ENCODE measurements at regions not wholly inside any gene's neighbourhood (a gene's known extent, or its start where the extent isn't known, plus 50 kb on each side); places are given as distances from the start of the nearest gene placed in this dataset.
"Not testable (repeated sequence)": the region's sequence is repeated elsewhere in the genome, so short reads cannot be mapped to it uniquely, and the experiment has no call there.

DNA sequence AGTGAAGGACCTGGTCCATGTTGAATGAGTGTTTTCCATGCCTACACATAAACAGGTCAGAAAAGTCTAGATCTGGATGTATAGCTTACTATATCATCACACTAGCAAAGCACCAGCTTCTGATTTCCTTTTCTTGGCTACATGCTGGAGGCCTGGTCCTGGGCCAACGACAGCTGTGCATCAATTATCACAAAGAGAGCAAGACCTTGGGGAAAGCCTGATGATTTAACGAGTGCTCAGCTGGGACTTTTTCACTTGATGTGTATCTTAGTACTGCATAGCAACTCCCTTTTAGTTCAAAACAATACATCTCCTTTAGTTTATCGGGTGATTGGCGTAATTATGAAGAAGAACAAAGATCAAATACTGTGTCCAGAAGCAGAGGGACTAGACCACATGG, 358.2 kb downstream of the KIF2B start:
- Histone ChIP-seq H3K36me3 (no peaks in the 10 kb centered on the region), H3K4me1 (no peaks in the 10 kb centered on the region), H3K27me3 (no peaks in the 10 kb centered on the region), H3K27ac (no peak overlapping the region), H3K9me3 (no peaks in the 10 kb centered on the region), H3K4me3 (no peak overlapping the region)
- intact Hi-C loops (cut with DNase I), result no loop called here
- no peak for TF ChIP-seq POLR2A (IDR thresholded peaks at IDR 0.05)
- TF ChIP-seq, protein P1, sequence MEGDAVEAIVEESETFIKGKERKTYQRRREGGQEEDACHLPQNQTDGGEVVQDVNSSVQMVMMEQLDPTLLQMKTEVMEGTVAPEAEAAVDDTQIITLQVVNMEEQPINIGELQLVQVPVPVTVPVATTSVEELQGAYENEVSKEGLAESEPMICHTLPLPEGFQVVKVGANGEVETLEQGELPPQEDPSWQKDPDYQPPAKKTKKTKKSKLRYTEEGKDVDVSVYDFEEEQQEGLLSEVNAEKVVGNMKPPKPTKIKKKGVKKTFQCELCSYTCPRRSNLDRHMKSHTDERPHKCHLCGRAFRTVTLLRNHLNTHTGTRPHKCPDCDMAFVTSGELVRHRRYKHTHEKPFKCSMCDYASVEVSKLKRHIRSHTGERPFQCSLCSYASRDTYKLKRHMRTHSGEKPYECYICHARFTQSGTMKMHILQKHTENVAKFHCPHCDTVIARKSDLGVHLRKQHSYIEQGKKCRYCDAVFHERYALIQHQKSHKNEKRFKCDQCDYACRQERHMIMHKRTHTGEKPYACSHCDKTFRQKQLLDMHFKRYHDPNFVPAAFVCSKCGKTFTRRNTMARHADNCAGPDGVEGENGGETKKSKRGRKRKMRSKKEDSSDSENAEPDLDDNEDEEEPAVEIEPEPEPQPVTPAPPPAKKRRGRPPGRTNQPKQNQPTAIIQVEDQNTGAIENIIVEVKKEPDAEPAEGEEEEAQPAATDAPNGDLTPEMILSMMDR (IDR thresholded peaks at IDR 0.05), result no peak
- no peak for DNase-seq
- WGBS, 2 donors, result 32 to 33% methylated on average over 4 of the region's 4 CpGs

DNA sequence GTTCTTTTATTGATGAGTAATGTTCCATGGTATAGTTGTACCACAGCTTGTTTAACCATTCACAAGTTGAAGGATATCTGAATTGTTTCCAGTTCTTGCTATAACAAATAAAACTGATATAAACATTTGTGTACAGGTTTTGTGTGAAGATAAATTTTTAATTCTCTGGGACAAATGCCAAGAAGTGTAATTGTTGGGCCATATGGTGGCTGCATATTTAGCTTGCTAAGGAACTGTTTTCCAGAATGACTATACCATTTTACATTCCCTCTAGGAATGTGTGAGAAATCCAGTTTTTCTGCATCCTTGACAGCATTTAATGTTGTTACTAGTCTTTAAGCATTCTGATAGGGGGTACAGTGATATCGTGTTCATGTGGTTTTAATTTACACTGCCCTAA, 368.5 kb downstream of the KIF2B start:
- H3K36me3 ChIP-seq, result no peaks in the 10 kb centered on the region
- H3K9me3 ChIP-seq, result no peaks in the 10 kb centered on the region
- H3K4me1 ChIP-seq, result no peaks in the 10 kb centered on the region
- TF ChIP-seq POLR2A (IDR thresholded peaks at IDR 0.05), result no peak
- TF ChIP-seq, protein P1 (IDR thresholded peaks at IDR 0.05), result no peak
- no peaks in the 10 kb centered on the region for H3K27me3 ChIP-seq
- WGBS, 2 donors, result 68 to 88% methylated on average over 1 of the region's 1 CpG
- intact Hi-C loops (cut with DNase I), result no loop called here
- DNase-seq, result no peak
- no peak overlapping the region for H3K27ac ChIP-seq
- no peak overlapping the region for H3K4me3 ChIP-seq

DNA sequence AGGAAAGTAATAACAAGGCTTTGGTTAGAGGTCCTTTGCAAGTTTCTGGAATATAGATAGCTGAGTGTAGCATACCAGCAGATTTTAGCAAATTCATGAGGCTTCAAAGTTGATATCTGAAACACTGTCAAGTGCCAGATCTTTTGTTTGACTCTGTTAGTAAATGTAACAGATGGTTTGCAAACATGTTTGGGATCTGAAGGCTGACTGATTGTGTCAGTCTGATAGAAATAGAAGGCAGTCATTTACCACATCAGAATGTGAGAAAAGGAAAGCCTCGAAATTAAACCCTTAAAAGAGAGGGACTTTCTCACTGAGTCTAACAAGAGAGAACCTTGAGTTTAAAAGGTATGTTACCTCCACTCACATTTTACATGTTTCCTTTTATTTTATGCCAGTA, 371.5 kb downstream of the KIF2B start:
- no peak for DNase-seq
- H3K9me3 ChIP-seq, result no peaks in the 10 kb centered on the region
- no peak overlapping the region for H3K27ac ChIP-seq
- H3K4me3 ChIP-seq, result no peak overlapping the region
- H3K4me1 ChIP-seq, result no peaks in the 10 kb centered on the region
- intact Hi-C loops (cut with DNase I), result no loop called here
- TF ChIP-seq, protein P1 (IDR thresholded peaks at IDR 0.05), result no peak
- no peak for TF ChIP-seq POLR2A (IDR thresholded peaks at IDR 0.05)
- H3K27me3 ChIP-seq, result no peaks in the 10 kb centered on the region
- WGBS, 2 donors, result 21 to 48% methylated on average over 1 of the region's 1 CpG
- H3K36me3 ChIP-seq, result no peaks in the 10 kb centered on the region

DNA sequence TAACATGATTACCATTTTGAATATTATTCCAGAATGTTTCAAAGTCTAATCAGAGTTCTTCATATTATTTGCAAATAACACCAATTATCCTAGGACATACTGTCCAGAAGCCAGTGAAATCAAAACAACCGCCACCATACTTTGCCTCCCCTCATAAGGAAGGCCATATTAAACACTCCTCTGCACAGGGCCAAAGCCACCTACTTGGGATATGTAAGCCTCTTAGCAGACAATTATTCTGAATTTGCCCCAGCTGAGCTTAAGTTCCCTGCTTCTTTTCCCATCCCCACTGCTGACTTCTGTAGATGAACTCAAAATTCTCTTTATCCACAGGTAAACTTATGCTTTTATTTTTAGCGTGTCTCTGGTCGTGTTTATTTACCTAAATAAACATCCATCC, 374.0 kb downstream of the KIF2B start:
- Histone ChIP-seq H3K27ac (no peak overlapping the region), H3K9me3 (no peaks in the 10 kb centered on the region), H3K27me3 (no peaks in the 10 kb centered on the region), H3K4me3 (no peak overlapping the region), H3K4me1 (no peaks in the 10 kb centered on the region), H3K36me3 (no peaks in the 10 kb centered on the region)
- no peak for DNase-seq
- 76 to 82% methylated on average over 3 of the region's 3 CpGs for WGBS, 2 donors
- intact Hi-C loops (cut with DNase I), result no loop called here
- TF ChIP-seq POLR2A (IDR thresholded peaks at IDR 0.05), result no peak

DNA sequence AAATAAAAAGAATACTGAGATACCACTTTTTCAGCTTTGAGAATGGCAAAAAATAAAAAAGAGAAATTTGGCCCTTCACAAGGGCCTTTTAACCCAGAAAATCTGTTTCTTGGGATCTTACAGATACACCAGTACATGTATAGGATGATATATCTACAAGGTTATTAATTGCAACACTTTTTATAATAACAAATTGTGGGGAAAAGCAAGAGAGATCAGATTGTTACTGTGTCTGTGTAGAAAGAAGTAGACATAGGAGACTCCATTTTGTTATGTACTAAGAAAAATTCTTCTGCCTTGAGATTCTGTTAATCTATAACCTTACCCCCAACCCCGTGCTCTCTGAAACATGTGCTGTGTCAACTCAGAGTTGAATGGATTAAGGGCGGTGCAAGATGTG, 378.7 kb downstream of the KIF2B start:
- H3K9me3 ChIP-seq; H3K27ac ChIP-seq; H3K4me3 ChIP-seq; H3K4me1 ChIP-seq; intact Hi-C loops (cut with DNase I); H3K36me3 ChIP-seq; H3K27me3 ChIP-seq; DNase-seq: not testable (repeated sequence)
- WGBS, 2 donors, result no CpG with 5 or more reads among the region's 2 CpGs

DNA sequence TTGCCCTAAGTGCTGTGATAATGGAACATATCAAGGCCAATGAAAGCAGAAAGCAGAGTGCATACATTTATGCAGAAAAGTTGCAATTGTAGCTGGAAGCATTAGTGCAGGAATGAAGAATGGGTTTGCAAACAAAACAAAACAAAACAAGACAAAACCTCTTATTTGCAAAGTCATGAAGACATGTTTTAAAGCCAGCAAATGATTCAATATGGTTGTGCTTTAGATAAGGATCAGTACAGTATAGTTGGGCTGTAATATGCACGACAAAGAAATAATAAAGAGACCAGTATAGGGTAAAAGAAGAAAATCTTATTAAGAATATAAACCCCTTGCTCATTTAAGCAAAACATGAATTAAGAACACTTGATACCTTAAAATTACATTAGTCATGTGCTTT, 398.1 kb downstream of the KIF2B start:
- no peak overlapping the region for H3K27ac ChIP-seq
- H3K36me3 ChIP-seq, result no peaks in the 10 kb centered on the region
- no peaks in the 10 kb centered on the region for H3K27me3 ChIP-seq
- intact Hi-C loops (cut with DNase I), result no loop called here
- no peak for DNase-seq
- no peaks in the 10 kb centered on the region for H3K4me1 ChIP-seq
- TF ChIP-seq, protein P1 (IDR thresholded peaks at IDR 0.05), result no peak
- no peak for TF ChIP-seq POLR2A (IDR thresholded peaks at IDR 0.05)
- H3K4me3 ChIP-seq, result no peak overlapping the region
- 58 to 67% methylated on average over 1 of the region's 1 CpG for WGBS, 2 donors
- H3K9me3 ChIP-seq, result no peaks in the 10 kb centered on the region

Measured in esophagus squamous epithelium (tissue), 5 donors.